ENCODE measurements at regions not wholly inside any gene's neighbourhood (a gene's known extent, or its start where the extent isn't known, plus 50 kb on each side); places are given as distances from the start of the nearest gene placed in this dataset.

DNA sequence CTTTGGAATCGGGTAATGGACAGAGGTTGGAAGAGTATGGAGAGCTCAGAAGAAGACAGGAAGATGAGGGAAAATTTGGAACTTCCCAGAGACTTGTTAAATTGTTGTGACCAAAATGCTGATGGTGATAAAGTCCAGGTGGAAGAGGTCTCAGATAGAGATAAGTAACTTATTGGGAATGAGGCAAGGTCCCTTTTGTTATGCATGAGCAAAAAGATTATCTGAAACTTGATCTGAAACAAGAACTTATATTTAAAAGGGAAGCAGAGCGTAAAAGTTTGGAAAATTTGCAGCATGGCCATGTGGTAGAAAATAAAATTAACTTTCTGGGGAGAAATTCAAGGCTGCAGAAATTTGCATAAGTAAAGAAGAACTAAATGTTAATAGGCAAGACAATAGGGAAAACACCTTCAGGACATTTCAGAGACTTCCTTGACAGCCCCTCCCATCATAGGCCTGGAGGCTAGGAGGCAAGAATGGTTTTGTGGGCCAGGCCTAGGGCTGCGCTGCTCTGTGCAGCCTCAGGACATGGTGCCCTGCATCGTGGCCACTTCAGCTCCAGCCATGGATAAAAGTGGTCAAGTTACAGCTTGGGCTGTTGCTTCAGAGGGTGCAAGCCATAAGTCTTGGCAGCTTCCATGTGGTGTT is 425.7 kb upstream of the PRICKLE1 start:
- TF ChIP-seq, protein P1, sequence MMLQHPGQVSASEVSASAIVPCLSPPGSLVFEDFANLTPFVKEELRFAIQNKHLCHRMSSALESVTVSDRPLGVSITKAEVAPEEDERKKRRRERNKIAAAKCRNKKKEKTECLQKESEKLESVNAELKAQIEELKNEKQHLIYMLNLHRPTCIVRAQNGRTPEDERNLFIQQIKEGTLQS (IDR thresholded peaks at IDR 0.05): no peak
- TF ChIP-seq FOSL1 (IDR thresholded peaks at IDR 0.05; ENCODE audit: low read depth) (no peak), EZH2 (IDR thresholded peaks at IDR 0.05) (no peak), ZNF274 (IDR thresholded peaks at IDR 0.05; ENCODE audit: low read depth, low read length) (no peak), SP1 (IDR thresholded peaks at IDR 0.05; ENCODE audit: low read depth) (no peak), CEBPB (IDR thresholded peaks at IDR 0.05; ENCODE audit: low read depth) (no peak), TCF7L2 (IDR thresholded peaks at IDR 0.05; ENCODE audit: borderline replicate concordance, extremely low read depth, insufficient read depth, insufficient read length) (no peak), EZH2phosphoT487 (IDR thresholded peaks at IDR 0.05; ENCODE audit: borderline replicate concordance) (no peak), CBX3 (IDR thresholded peaks at IDR 0.05; ENCODE audit: low read depth) (no peak), RAD21 (IDR thresholded peaks at IDR 0.05; ENCODE audit: low read depth) (no peak), YY1 (IDR thresholded peaks at IDR 0.05; ENCODE audit: extremely low read depth, insufficient replicate concordance, low read depth, low read length) (no peak), EGR1 (IDR thresholded peaks at IDR 0.05; ENCODE audit: low read depth) (no peak), POLR2AphosphoS5 (IDR thresholded peaks at IDR 0.05; ENCODE audit: low read depth, low read length) (no peak)
- TF ChIP-seq, protein P2, sequence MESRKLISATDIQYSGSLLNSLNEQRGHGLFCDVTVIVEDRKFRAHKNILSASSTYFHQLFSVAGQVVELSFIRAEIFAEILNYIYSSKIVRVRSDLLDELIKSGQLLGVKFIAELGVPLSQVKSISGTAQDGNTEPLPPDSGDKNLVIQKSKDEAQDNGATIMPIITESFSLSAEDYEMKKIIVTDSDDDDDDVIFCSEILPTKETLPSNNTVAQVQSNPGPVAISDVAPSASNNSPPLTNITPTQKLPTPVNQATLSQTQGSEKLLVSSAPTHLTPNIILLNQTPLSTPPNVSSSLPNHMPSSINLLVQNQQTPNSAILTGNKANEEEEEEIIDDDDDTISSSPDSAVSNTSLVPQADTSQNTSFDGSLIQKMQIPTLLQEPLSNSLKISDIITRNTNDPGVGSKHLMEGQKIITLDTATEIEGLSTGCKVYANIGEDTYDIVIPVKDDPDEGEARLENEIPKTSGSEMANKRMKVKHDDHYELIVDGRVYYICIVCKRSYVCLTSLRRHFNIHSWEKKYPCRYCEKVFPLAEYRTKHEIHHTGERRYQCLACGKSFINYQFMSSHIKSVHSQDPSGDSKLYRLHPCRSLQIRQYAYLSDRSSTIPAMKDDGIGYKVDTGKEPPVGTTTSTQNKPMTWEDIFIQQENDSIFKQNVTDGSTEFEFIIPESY (IDR thresholded peaks at IDR 0.05; ENCODE audit: extremely low read depth, insufficient replicate concordance, low read length): no peak

More for the DNA sequence above, 425.7 kb upstream of the PRICKLE1 start:
- H2AFZ ChIP-seq (ENCODE audit: low read depth, low read length, poor library complexity, severe bottlenecking): no peak overlapping the region
- DNase-seq (ENCODE audit: low read depth, low spot score) (no peak), ATAC-seq (no peak)
- H3K4me1 ChIP-seq (ENCODE audit: control insufficient read depth in 1 of 2, insufficient read depth in 2 of 2, low read length in 2 of 2): no peaks in the 10 kb centered on the region
- H3K27ac ChIP-seq (ENCODE audit: low read depth, low read length): no peak overlapping the region
- no peaks in the 10 kb centered on the region for H3K79me2 ChIP-seq (ENCODE audit: insufficient read depth, low read length)
- no peak overlapping the region for H3K9ac ChIP-seq (ENCODE audit: low read length)
- no peak overlapping the region for H3K4me3 ChIP-seq (replicated peaks in 1 of 2; ENCODE audit: low read depth in 1 of 2, low read length in 2 of 2)
- BruUV-seq (replicated peaks): no TSS peak
- H3K9me3 ChIP-seq (ENCODE audit: control insufficient read depth in 1 of 2, insufficient read depth in 1 of 2, low read depth in 1 of 2, low read length in 2 of 2): no peaks in the 10 kb centered on the region
- intact Hi-C loops (cut with micrococcal nuclease): no loop called here
- H3K36me3 ChIP-seq (ENCODE audit: control insufficient read depth in 1 of 2, insufficient read depth in 2 of 2, low read length in 2 of 2): no peaks in the 10 kb centered on the region
- no peak overlapping the region for H3K4me2 ChIP-seq (ENCODE audit: low read length)
- H4K20me1 ChIP-seq (ENCODE audit: insufficient read depth): no peaks in the 10 kb centered on the region
- RAD21 ChIA-PET (ENCODE audit: low non-redundant PET in 1 of 2, low total read pairs in 2 of 2, uncharacterized antibody in 2 of 2, unreplicated experiment in 2 of 2): no interaction called here
- CTCF ChIA-PET: no interaction called here
- no peaks in the 10 kb centered on the region for H3K27me3 ChIP-seq (ENCODE audit: insufficient read depth, low read length)
- H3K9me2 ChIP-seq (ENCODE audit: insufficient read depth): no peaks in the 10 kb centered on the region
- POLR2A ChIA-PET: no interaction called here
